Stimulated activated CD8-positive, alpha-beta memory T cell treated with anti-CD3 and anti-CD28 coated beads, Interleukin-12 subunit alpha, Interleukin-12 subunit beta, amount 100 ng/mL, for 24 hours (primary cell): ENCODE measurements at regions not wholly inside any gene's neighbourhood (a gene's known extent, or its start where the extent isn't known, plus 50 kb on each side); places are given as distances from the start of the nearest gene placed in this dataset.

Experiments used
- DNase-seq: peaks from one replicate; pipeline ENCODE4 v3.0.0-alpha.2; 2020; ENCODE audit errors: extremely low read depth

GRCh38 chr12:92000597-92000996 is 145.0 kb downstream of the BTG1 start:
- DNase-seq: no peak

- no peak for DNase-seq
Observed at GRCh38 chr12:91999823-92000222, 145.8 kb downstream of the BTG1 start.

- DNase-seq: no peak
Observed at GRCh38 chr12:91998316-91998715, 147.3 kb downstream of the BTG1 start.

DNA sequence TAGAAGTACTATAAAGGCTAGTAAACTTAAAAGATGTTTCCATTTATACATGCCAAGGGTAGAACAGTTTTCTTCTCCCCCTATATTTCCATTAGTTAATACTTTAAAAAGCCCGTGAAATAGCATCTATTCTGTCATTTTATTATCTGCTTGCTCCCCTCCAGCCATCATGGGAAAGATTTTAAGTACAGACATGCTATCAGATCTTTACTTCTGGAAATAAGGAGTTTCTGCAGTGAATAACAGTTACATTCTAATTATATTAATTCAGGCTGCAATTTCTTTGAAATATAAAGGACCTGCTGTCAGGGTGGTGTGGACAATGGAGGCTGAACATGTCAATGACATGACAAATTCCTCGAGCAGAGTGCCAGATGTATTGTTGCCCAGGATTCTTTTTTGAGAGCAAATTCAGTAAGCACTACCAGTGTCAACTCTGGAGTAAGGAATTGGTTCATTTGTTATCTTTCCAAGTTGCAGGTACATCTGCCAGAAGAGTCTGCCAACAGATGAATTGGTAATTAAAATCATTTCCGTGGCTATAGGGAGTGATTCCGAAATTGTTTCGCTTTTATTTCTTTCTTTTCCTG is 151.3 kb downstream of the BTG1 start:
- DNase-seq: no peak

- no peak for DNase-seq
Observed at GRCh38 chr12:91993287-91994017, 152.2 kb downstream of the BTG1 start.

DNA sequence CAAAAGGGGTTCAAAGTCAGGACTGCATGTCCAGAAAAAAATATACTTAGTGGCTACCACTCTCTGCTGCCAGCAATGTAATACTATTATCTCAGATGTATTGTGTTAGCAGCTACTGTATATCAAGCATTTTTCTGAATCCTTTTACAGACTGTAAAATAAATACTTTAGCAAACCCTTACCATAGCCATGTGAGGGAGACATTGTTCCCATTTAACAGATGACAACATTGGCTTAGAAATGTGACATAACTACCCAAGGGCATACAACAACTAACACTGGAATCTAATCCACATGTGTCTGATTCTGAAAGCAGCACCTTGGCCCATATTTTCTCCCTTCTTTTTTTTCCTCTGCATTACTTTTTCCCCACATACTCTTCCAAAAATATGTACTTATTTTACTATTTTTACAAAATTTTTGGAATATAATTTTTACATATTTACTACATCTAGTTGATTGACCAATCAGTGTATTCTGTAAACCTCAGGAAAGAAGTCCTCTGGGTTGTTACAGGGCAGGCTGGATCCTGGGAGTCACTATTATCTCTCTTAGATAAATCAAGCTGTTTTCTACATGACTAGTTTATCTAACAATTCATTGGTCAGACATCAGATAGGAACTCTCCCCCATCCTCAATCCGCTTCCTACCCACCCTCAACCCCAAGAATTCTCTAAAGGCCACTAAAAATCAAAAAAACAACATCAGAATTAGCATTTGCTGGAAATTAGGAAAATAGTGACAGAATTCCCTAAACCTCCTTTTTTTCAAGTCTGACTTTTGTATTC is 154.1 kb downstream of the BTG1 start:
- DNase-seq: no peak

DNA sequence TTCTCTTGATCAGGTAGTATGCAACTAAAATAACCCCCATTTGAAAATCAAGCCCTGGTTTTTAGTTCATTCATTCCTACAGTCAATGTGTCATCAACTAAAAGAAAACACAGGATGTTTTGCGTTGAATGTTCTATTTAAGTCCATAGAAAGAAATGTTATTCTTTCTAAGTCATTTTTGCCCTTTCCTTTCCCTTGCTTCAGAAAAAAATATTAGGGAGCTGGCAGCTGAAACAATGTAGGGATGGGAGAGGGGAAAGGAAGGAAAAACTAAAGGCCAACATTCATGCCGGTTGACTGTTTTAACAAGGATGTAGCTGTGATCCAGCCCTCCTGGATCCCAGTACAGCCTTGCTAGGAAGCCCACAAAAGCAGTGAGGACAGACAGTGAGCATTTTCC is 155.1 kb downstream of the BTG1 start:
- DNase-seq: no peak

DNA sequence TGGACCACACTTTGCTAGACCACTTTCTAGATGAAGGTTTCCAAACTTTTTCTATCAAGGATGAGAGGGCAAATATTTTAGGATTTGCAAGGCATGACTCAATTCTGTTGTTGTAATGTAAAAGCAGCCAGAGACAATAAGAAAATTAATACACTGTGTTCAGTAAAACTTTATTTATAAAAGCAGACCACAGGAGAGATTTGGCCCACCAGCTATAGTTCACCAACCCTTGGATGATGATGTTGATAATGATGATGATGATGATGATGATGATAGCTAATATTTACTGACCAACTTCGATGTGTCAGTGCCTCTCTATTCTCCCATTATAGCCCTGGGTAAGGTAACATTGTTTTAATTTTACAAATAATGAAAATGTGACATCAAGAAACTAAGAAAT is 156.5 kb downstream of the BTG1 start:
- no peak for DNase-seq

- DNase-seq: no peak
Observed at GRCh38 chr12:91988086-91988923, 157.3 kb downstream of the BTG1 start.

DNA sequence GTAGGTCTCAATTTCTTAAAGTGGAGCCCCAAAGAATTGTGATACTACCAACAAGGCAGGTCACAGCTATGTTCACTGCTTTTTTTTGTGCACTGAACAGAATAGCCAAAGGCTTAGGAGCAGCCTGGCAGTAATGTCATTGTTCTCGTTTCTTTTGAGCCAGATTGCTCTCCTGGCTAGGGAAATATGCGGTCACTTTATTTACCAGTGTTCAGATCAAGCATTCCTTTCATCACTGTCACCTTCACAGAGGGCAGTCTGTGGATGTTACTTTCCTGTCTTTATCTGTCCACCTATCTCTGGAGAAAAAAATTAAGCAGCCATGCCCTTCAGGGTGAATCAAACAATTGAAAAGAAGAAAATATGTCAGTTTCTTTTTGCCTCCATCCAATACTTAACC is 159.6 kb downstream of the BTG1 start:
- DNase-seq: no peak

DNA sequence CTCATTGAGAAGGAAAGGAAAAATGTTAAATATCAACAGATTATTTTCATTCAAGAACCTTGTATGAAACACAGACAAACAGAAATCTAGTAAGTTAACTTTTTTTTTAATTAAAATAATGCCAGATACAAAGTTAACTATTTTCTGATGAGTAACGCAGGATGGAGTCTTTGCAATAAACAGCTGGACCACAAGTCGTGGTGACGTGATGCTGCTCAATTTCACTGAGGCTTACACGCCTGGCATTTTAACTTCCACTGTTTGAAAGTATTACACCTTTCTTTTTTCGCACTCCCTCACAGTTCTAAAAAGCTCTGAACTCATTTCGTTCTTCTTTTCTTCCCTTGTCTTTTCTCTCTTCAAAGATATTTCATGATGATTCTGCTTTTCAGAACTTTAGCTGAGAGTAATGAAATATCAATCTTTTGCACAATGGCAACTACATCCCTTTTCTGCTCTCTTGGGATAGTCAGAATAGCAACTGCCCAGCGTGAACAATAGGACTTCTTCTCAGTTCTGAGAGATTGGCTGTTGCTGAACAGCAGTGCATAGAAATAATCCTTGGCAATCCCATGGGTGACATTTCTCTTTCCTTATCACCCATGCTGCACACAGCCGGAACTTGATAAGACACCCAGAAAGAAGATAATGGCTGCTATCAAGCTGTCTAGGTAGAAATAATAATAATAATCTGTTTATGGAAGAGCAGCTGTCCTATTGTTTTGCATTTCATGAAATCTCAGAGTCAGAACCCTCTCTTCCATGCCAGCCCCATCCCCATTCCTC is 160.5 kb downstream of the BTG1 start:
- no peak for DNase-seq

GRCh38 chr12:91984556-91984955 is 161.1 kb downstream of the BTG1 start:
- DNase-seq: no peak

DNA sequence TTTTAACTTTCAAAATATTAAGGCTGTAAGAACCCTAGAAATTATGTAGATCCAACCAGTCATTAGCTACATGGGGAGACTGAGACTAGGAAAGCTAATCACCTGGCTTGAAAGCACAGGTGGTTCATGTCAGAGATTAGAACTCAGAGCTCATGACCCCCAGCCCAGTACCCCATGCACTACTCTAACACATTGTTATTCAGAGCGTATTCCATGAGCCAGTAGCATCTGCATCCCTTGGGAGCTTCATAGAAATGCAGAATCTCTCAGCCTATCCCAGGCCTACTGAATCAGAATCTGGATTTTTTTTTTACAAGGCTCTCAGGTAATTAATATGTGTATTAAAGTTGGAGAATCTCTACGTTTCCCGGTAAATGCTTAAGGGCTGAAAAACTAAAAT is 161.7 kb downstream of the BTG1 start:
- DNase-seq: no peak

DNA sequence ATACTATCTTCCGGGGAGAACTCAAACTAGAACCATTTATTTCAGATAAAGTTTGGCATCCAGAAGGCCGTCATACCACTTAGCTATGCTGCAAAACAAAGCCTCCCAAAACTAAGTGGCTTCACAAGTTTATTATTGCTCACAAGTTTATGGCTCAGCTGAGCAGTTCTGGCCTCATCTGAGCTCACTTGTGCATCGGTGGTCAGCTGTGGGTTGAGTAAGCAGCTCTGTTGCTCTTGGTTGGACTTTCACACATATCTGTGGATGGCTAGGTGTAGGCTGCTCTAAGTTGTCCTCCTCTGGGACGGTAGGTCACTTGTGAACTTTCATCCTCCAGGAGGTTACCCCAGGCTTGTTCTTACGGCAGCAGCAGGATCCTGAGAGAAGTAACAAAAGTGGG is 162.7 kb downstream of the BTG1 start:
- DNase-seq: no peak

DNA sequence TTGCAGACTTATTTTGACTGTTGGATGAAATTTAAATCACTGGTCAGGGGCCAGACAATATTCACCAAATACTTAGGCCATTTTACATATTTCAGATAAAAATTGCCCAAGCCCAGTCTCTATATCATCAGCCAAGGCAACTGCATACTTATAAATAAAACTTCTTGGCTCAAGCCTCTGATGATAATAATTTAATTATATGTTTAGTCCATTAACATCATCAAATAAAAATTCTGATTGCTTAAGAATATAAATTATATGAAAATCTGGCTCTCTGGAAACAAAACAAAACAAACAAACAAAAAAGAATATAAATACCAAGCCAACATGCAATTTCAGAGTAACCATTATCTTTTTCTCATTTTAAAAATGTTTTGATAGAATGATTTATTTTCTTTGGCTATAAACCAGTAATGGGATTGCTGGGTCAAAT is 165.2 kb downstream of the BTG1 start:
- no peak for DNase-seq

DNA sequence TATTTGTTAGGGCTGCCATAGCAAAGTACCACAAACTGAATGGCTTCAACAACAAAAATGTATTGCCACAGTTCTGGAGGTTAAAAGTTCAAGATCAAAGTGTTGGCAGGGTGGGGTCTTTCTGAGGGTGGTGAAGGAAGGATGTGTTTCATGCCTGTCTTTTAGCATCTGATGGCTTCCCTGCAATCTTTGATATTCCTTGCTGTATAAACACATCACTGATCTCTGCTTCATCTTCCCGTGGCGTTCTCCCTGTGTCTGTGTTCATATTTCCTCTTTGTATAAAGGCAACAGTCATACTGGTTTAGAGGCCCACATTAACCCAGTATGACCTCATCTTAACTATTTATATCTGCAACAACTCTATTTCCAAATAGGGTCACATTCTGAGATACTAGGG is 167.5 kb downstream of the BTG1 start:
- no peak for DNase-seq

GRCh38 chr12:91975891-91976290 is 169.8 kb downstream of the BTG1 start:
- no peak for DNase-seq

DNA sequence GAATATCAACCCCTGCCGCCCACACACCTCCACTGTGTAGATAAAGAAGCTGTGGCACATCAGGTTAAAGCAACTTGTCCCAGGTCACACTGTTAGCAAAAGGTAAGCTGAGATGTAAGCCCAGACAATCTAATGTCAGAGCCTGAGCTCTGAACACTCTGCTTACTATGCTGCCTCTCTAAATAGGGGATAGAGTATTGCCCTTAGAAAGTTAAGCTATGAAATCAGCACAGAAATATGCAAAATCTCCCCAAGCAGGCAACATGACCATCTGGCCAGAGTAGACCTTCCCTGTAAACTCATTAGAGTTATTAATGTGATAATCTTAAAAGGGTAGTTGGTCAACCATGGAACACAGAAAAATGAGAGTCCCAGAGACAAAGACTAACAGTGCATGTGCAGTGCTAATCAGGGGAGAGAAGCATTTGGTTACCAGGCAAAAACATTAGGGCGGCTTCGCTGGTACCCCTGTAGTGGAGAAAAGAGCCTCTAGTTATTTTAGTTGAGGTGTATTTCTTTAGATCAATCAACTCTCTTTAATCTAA is 171.0 kb downstream of the BTG1 start:
- no peak for DNase-seq

- no peak for DNase-seq
Observed at GRCh38 chr12:91973813-91974212, 171.8 kb downstream of the BTG1 start.

GRCh38 chr12:91972896-91973295 is 172.8 kb downstream of the BTG1 start:
- DNase-seq: no peak

DNA sequence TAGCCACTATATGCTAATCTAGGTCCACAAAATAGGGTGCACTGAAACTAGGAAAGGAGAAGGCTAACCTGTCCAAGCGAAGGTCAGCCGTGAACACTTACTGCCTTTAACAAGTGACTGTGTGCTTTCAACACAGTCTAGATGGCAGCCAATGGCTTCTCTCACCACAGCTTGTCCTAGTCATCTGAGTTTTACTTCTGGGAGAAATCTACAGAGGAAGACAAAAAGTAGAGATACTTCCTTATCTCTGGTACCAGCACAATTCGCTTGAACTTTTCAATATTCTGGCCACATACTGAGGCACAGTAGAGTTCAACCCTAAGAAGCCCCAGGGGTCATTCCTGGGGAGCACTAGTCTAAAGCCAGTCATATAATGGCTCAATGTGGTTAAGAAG is 176.9 kb downstream of the BTG1 start:
- no peak for DNase-seq
